HG03342 (cell line): ENCODE measurements at regions not wholly inside any gene's neighbourhood (a gene's known extent, or its start where the extent isn't known, plus 50 kb on each side); places are given as distances from the start of the nearest gene placed in this dataset.
A peak's percentile ranks its signal among the peaks of the same experiment; 100 is the strongest.

ENCODE experiments used
- ATAC-seq: cut with Tn5 transposase; IDR thresholded peaks from one replicate; pipeline ENCODE4 v1.9.1; 2021; ENCODE audit warnings: mild to moderate bottlenecking, moderate library complexity; ENCODE audit not compliant: unreplicated experiment

DNA sequence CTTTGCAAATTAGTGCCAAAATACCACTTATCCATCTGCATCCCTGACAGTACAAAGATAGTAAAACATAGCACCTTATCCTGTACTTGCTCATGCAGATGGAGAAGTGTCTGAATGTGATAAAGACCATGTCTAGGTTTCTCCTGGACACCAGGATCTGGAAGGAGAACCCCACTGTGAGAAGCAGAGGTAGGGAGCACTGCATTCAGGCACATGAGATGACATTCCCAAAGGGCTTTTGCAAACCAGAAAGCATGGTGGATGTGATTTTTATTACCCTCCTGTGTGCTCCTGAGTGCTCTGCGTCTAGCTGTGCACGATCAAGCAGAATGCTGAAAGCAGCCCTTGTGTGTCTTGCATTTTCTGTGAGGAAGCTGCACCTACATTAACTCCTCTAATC, 857.6 kb upstream of the ID2 start:
- ATAC-seq, result no peak

DNA sequence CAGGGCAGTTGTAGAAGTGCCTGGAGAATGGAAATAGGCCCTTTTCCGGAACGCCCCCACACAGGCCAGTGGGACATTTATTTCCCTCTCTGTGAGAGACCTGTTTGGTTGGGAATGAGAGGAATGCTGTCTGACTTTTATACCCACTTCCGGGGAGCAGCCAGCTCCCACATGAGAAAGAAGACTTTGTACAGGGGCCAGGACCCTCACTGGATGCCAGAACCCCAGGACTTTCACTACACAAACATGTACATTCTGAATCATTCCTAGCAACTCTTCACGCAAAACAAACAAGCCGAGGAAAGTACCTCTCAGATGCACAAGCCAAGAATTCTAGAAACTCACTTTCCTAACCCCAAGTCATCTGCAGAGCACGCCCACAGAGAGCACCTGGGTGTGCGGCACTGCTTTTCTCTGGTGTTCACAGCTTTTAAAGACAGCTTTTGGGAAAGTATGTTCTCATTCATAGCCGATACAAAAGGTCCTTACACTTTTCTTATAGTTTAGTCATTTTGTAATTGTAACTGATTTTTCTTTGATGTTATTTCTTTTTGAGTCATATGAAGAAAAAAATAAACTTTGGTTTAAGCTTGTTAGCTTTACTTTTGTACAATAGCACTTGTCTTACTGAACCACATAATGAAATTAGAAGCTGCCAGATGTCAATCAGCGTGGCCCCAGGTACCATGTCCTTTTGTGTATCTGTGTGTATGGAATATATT, 856.1 kb upstream of the ID2 start:
- ATAC-seq, result peak; percentile 87

- no peak for ATAC-seq
Measured at GRCh38 chr2:7826656-7827055, 855.2 kb upstream of the ID2 start.

DNA sequence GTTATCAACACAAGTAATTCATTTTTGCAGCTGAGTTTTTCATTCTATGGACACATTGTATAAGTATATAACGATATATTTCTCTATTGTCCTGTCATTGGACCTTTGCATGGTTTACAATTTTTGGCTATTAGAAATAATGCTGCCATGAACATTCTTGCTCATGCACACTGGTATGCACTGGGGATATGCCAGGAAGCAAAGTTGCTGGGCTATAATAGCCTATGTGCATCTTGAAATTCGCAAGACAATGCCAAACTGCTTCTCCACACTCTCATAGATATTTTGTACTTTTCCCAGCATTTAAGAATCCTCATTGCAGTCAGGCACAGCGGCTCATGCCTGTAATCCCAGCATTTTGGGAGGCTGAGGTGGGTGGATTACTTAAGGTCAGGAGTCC, 852.6 kb upstream of the ID2 start:
- no peak for ATAC-seq

DNA sequence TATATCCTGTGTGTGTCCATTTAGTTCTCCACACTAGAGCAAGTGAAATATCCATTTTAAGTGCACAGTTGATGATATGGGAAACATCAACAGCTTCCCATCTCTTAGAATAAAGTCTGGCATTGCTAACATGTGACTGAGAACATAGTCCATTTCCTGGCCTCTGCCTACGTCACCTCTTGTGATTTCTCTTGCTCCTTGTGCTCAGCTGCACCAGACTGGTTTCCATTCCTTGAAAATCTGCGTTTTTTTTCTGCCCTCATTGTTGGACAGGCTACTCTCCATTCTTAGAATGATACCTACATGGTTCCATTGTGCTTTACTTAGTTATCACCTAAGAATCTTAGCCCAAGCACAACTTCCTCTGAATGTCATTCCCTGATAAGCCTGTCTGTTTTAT, 851.2 kb upstream of the ID2 start:
- ATAC-seq, result no peak

DNA sequence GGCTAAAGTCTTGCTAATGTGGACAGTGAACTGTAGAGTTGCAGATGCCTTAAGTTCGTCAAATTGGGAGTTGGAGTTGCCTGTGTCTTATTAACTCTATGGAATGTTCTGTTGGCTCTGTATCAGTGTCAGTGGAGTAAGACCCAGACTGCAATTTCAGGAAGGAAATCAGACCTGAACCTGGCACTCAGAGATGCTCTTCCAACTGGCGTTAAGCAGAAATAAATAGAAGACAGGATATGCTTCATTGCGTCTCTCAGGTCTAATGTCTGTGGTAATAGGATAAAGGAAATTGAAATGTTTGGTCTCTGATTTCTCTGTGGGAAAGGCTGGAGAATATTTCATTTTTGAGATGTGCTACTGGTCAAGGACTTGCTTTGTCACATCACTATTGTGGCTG, 846.7 kb upstream of the ID2 start:
- ATAC-seq, result no peak

- peak; percentile 97 for ATAC-seq
Measured at GRCh38 chr2:7835693-7836680, 845.9 kb upstream of the ID2 start.

DNA sequence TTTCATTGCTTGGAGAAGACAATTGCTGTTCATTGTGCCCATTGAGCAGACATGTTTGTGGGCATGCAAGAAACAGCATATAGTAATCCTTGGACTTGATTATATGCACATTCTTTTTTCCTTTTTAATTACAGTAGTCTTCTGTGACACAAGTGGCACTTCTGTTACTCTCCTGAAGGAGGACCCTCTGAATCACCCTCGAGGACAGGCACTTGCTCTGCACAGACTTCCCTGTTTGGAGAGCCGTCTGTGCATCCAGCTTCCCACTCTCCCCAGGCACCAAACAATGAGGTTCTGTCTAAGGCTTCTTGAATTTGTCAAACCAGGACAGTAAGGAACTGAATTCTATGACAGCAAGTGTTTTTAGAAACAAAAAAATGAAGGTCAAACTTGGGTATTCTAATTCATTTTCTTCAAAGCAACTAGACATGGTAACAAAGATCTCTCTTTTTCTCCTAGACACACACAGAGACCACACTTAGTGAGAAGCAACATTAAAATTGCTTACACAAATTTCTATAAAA, 844.6 kb upstream of the ID2 start:
- no peak for ATAC-seq

DNA sequence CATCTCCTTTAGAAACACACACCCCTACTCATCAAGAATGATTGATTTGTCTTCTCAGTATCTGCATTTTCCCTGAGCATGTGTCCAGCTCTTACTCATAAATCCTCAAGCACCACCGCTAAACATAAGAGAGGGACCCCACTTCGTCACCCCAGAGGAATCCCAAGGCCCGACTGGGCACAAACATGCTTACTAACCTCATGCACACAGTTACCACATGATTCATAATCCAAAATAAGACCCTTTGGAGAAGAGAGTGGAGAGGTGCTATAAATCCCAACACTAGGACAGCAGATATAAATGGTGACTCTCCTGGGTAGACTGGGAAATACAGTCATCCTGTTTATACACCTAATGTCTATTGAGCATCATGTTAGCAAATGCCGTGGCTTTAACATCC, 843.2 kb upstream of the ID2 start:
- no peak for ATAC-seq

DNA sequence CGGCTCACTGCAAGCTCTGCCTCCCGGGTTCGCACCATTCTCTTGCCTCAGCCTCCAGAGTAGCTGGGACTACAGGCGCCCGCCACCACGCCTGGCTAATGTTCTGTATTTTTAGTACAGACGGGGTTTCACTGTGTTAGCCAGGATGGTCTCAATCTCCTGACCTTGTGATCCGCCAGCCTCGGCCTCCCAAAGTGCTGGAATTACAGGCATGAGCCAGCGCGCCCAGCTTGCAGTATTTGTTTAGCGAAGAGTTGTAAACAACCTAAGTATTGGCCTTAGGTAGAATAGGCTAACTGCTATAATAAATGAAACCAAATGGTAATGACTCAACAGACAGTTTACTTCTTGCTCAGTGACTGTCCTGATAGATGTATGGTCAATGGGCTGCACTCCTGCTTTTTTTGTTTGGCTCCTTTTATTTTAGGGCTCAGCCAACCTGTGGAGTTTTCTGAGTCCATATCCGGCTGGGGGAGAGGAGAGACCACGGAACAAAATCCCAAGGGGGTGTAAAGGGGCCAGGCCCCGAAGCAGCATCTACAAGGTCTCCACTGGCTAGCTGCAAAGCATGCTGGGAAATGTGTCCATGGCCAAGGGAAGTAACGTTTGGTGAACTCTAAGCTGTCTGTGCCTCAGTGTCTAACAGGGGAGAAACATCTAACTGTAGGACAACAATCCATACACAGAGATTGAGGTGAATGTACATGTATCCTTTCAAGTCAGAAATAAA, 841.0 kb upstream of the ID2 start:
- ATAC-seq, result no peak

DNA sequence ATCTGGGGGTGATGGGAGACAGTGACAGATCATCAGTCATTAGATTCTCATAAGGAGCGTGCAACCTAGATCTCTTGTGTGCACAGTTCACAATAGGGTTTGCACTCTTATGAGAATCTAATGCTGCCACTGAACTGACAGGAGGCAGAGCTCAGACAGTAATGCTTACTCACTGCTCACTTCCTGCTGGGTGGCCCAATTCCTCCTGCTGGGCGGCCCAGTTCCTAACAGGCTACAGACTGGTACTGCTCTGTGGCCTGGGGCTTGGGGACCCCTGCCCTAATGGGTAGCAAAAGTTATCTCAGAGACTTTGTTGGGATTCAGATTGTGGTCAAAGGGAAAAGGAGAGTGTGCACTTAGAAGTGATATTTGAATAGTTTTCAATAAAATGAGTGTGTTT, 840.1 kb upstream of the ID2 start:
- ATAC-seq, result no peak

DNA sequence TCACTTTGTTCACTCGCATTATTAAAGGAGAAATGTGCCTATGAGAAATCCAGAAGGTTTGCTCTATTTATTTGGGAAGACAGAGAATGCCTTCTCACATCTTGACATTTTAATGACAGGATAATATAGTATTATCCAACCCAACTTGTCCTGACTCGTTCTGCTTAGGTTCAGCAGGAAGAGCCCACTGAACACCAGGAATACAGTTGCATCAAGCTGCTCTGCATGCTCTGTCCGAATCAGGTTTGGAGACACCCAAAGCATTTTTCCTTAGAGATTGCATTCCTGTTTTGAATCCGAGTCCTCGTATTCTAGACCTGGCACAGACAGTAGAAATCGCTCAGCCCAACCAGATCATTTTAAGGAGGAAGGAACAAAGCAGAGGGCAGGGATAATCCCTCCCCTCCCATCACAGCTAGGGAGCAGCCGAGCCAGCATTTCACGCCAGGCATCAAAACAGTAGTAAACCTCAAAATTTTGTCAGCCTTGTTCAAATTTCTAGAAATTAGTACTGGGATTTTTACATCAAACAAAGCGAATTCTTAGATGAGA, 837.4 kb upstream of the ID2 start:
- ATAC-seq, result no peak

DNA sequence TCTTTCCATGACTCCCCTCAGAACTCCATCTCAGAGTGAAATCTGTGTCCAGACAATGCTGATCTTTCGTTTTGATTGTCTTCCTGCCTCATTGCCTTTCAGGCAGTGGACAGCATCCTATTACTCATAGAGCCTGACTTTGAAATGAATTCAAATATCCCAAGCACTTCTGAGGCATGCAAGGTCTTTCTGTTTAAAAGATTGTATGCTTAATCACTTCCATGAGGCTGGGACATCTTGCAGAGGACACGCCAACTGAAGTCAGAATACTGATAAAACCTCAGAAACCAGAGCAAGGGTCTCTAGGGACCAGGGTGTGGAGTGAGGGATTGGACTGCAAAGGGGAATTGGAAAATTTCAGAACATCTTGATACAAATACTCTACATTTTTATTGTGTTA, 836.5 kb upstream of the ID2 start:
- ATAC-seq, result no peak

- no peak for ATAC-seq
Measured at GRCh38 chr2:7846607-7847006, 835.2 kb upstream of the ID2 start.

- ATAC-seq, result no peak
Measured at GRCh38 chr2:7847321-7847720, 834.5 kb upstream of the ID2 start.

- ATAC-seq, result no peak
Measured at GRCh38 chr2:7849027-7849426, 832.8 kb upstream of the ID2 start.

DNA sequence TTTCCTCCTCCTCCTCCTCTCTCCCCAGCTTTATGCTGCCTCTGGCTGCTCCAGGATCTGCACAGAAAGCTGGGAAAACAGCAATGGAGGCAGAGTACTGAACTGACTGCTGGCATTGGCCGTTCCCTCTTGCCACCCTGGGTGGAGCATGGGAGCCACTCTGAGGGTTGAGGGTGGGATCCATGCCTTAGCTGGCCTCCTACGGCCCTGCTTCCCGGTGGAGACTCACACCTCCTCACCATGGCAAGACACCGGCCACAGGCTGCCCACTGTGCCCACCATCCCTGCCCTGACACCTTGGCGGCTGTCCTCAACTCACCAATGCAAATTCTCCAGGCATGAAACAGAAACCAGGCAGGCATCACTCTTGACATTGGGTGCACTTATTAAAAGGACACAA, 832.3 kb upstream of the ID2 start:
- ATAC-seq, result no peak

DNA sequence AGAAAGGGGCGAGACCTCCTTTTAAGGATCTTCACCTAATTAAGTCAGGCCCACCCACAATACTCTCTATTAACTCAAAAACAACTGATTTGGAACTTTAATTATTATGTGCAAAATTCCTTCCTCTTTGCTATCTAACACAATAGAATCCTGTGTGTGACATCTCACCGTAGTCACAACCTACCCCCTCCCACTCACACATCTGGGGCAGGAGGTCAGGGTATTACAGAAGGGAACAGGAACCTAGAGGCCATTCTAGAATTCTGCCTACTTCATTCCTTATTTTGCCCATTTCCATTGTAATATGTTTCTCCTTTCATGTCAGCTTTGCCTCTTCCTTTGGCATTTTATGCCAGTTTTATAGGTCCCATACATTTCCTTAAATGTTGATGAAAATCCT, 829.3 kb upstream of the ID2 start:
- ATAC-seq, result no peak

- ATAC-seq, result no peak
Measured at GRCh38 chr2:7857904-7858303, 824.0 kb upstream of the ID2 start.

GRCh38 chr2:7858624-7859023, 823.2 kb upstream of the ID2 start:
- ATAC-seq, result no peak

DNA sequence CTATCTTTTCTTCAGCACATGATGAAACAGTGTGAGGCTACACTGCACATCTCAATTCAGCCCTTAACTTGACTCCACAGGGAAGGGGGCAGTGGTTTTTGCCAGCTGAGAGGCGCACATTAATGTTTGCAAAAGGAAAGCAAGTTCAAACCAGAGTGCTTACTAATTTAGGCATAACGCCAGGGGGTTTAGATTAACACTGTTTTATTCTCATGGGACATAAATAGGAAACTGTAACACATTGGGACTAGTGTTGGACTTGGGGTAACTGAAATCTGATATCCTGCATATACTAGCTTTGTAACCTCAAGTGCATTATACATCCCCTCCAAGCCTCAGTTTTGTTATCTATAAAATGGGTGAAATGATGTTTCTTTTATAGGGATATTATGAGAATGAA, 821.2 kb upstream of the ID2 start:
- ATAC-seq, result no peak
